Prostate gland (tissue), 2 donors: ENCODE measurements at regions not wholly inside any gene's neighbourhood (a gene's known extent, or its start where the extent isn't known, plus 50 kb on each side); places are given as distances from the start of the nearest gene placed in this dataset.

Source experiments
- POLR2A ChIP-seq: fragments of 450-650 bp; IDR thresholded peaks from one replicate; pipeline ENCODE4 v1.6.1; 2016; ENCODE audit warnings: antibody characterized with exemption, mild to moderate bottlenecking
- POLR2AphosphoS5 ChIP-seq: sonication (generic); formaldehyde crosslinking; IDR thresholded peaks from one replicate; pipeline ENCODE4 v1.6.1; 2017; ENCODE audit warnings: antibody characterized with exemption
- TF ChIP-seq, protein P1 (sequence below), 4 experiments: fragments of 200-600 bp in 2 of 4; fragments of 450-650 bp in 2 of 4; sonication (generic) in 2 of 4; IDR thresholded peaks; 1 replicate in 3 of 4; 2 replicates in 1 of 4; pipeline ENCODE4 v1.5.1; 2016 to 2019; ENCODE audit warnings: antibody characterized with exemption in 4 of 4, mild to moderate bottlenecking in 2 of 4, moderate library complexity in 2 of 4

DNA sequence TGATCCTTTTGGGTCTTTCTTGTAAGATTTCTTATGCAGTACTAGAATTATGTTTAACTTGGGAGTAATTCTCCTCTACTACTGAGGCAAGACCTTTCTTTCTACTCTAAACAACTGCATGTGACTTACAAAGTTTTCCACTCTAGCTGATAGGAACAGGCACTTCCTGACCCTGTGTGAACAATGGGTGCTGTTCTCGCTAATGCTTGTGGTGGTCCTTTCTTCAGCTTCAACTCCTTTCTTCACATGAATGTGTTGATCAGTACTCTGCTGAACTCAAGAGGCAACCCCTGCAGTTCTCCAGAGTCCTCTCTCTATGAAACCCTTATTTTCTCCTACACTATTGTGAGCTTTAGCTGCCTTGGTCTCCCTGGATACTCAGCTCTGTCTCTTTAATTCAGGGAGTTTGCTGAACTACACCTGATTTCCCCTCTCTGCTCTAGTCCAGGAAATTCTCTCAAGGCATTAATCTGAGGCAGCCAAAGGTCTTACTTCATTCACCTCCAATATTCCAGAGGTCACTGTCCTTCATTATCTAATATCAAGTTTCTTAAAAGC, 484.6 kb upstream of the PIK3R1 start:
- TF ChIP-seq POLR2AphosphoS5 (no peak), POLR2A (no peak)
- TF ChIP-seq, protein P1, sequence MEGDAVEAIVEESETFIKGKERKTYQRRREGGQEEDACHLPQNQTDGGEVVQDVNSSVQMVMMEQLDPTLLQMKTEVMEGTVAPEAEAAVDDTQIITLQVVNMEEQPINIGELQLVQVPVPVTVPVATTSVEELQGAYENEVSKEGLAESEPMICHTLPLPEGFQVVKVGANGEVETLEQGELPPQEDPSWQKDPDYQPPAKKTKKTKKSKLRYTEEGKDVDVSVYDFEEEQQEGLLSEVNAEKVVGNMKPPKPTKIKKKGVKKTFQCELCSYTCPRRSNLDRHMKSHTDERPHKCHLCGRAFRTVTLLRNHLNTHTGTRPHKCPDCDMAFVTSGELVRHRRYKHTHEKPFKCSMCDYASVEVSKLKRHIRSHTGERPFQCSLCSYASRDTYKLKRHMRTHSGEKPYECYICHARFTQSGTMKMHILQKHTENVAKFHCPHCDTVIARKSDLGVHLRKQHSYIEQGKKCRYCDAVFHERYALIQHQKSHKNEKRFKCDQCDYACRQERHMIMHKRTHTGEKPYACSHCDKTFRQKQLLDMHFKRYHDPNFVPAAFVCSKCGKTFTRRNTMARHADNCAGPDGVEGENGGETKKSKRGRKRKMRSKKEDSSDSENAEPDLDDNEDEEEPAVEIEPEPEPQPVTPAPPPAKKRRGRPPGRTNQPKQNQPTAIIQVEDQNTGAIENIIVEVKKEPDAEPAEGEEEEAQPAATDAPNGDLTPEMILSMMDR (IDR thresholded peaks at IDR 0.05): no peak
